KMS-11 (cell line): ENCODE measurements at regions not wholly inside any gene's neighbourhood (a gene's known extent, or its start where the extent isn't known, plus 50 kb on each side); places are given as distances from the start of the nearest gene placed in this dataset.
A peak's percentile ranks its signal among the peaks of the same experiment; 100 is the strongest.

Experiments
- H2AFZ ChIP-seq: fragments of 200-600 bp; sonication (generic); 2 replicates; pipeline ENCODE4 v1.6.1; 2016; ENCODE audit warnings: antibody characterized with exemption, mixed run types, low read depth
- H3K27ac ChIP-seq: fragments of 200-600 bp; sonication (generic); 2 replicates; pipeline ENCODE4 v1.6.1; 2016; ENCODE audit warnings: mild to moderate bottlenecking, mixed run types
- H3K27me3 ChIP-seq: fragments of 200-600 bp; sonication (generic); 2 replicates; pipeline ENCODE4 v1.6.1; 2017; ENCODE audit warnings: mild to moderate bottlenecking, low read depth, mixed run types, moderate library complexity; ENCODE audit not compliant: insufficient read depth
- H3K36me3 ChIP-seq: fragments of 200-600 bp; sonication (generic); 2 replicates; pipeline ENCODE4 v1.6.1; 2017; ENCODE audit warnings: mild to moderate bottlenecking, mixed run types; ENCODE audit not compliant: insufficient read depth
- H3K4me1 ChIP-seq: fragments of 200-600 bp; sonication (generic); 2 replicates; pipeline ENCODE4 v1.6.1; 2016; ENCODE audit warnings: mild to moderate bottlenecking, low read depth, mixed run types; ENCODE audit not compliant: poor library complexity, severe bottlenecking
- H3K4me2 ChIP-seq: fragments of 200-600 bp; sonication (generic); 2 replicates; pipeline ENCODE4 v1.7.0; 2016; ENCODE audit warnings: mild to moderate bottlenecking, mixed run types
- H3K4me3 ChIP-seq: fragments of 200-600 bp; sonication (generic); IDR thresholded peaks from 2 replicates; pipeline ENCODE4 v1.6.1; 2017; ENCODE audit warnings: low read depth, low read length, mixed read lengths; ENCODE audit not compliant: insufficient read depth
- H3K79me2 ChIP-seq: fragments of 200-600 bp; sonication (generic); 2 replicates; pipeline ENCODE4 v1.6.1; 2016; ENCODE audit warnings: low read depth, mixed run types; ENCODE audit not compliant: insufficient read depth
- H3K9ac ChIP-seq: fragments of 200-600 bp; sonication (generic); 2 replicates; pipeline ENCODE4 v1.6.1; 2016; ENCODE audit warnings: mild to moderate bottlenecking, mixed run types
- H4K20me1 ChIP-seq: fragments of 200-600 bp; sonication (generic); 2 replicates; pipeline ENCODE4 v1.6.1; 2016; ENCODE audit warnings: mild to moderate bottlenecking, mixed run types; ENCODE audit not compliant: insufficient read depth
- CTCF ChIP-seq: fragments of 200-600 bp; sonication (generic); conservative IDR thresholded peaks from 2 replicates; pipeline ENCODE4 v1.6.1; 2017; ENCODE audit warnings: low read depth, mild to moderate bottlenecking, antibody characterized with exemption, low read length, moderate library complexity, mixed read lengths

GRCh38 chr5:67426961-67427849 lies 230.6 kb upstream of the CD180 start:
- Histone ChIP-seq H3K9ac (no peak overlapping the region), H4K20me1 (no peaks in the 10 kb centered on the region), H3K27ac (no peak overlapping the region), H2AFZ (no peak overlapping the region), H3K4me3 (no peak overlapping the region), H3K36me3 (no peaks in the 10 kb centered on the region), H3K79me2 (no peaks in the 10 kb centered on the region), H3K4me1 (no peaks in the 10 kb centered on the region), H3K4me2 (no peak overlapping the region), H3K27me3 (no peaks in the 10 kb centered on the region)
- no peak for TF ChIP-seq CTCF

GRCh38 chr5:67425514-67425913 lies 228.9 kb upstream of the CD180 start:
- Histone ChIP-seq H3K9ac (no peak overlapping the region), H2AFZ (no peak overlapping the region), H3K27me3 (no peaks in the 10 kb centered on the region), H3K27ac (no peak overlapping the region), H3K4me2 (no peak overlapping the region), H4K20me1 (no peaks in the 10 kb centered on the region), H3K36me3 (no peaks in the 10 kb centered on the region), H3K4me3 (no peak overlapping the region), H3K4me1 (no peaks in the 10 kb centered on the region), H3K79me2 (no peaks in the 10 kb centered on the region)
- no peak for TF ChIP-seq CTCF

- peaks cover 37% of the 10 kb centered on the region for H3K4me1 ChIP-seq
- H3K9ac ChIP-seq, result no peak overlapping the region
- no peaks in the 10 kb centered on the region for H3K79me2 ChIP-seq
- H3K4me2 ChIP-seq, result peak overlapping the region; percentile 35; the same call in 1 of the 2 replicates
- no peak overlapping the region for H3K4me3 ChIP-seq
- H3K36me3 ChIP-seq, result no peaks in the 10 kb centered on the region
- TF ChIP-seq CTCF, result no peak
- no peaks in the 10 kb centered on the region for H3K27me3 ChIP-seq
- no peak overlapping the region for H3K27ac ChIP-seq
- H4K20me1 ChIP-seq, result no peaks in the 10 kb centered on the region
- H2AFZ ChIP-seq, result no peak overlapping the region
Observed at GRCh38 chr5:67417839-67418238, 221.2 kb upstream of the CD180 start.

GRCh38 chr5:67416986-67417385 lies 220.4 kb upstream of the CD180 start:
- Histone ChIP-seq H3K9ac (no peak overlapping the region), H3K27me3 (no peaks in the 10 kb centered on the region), H3K4me3 (no peak overlapping the region), H4K20me1 (no peaks in the 10 kb centered on the region), H3K36me3 (no peaks in the 10 kb centered on the region), H3K79me2 (no peaks in the 10 kb centered on the region), H3K4me1 (peaks cover 37% of the 10 kb centered on the region), H3K27ac (peak overlapping the region; percentile 22; the same call in 1 of the 2 replicates), H3K4me2 (peak overlapping the region; percentile 35), H2AFZ (no peak overlapping the region)
- TF ChIP-seq CTCF, result no peak
